ENCODE measurements at regions not wholly inside any gene's neighbourhood (a gene's known extent, or its start where the extent isn't known, plus 50 kb on each side); places are given as distances from the start of the nearest gene placed in this dataset.

GRCh38 chr1:245055752-245056151 is 99.0 kb upstream of the KIF26B start:
- DNase-seq (ENCODE audit: low read depth, low spot score) = no peak
- no peak overlapping the region for H3K4me2 ChIP-seq (ENCODE audit: control insufficient read depth, insufficient read depth)
- no peak overlapping the region for H3K9ac ChIP-seq (ENCODE audit: control insufficient read depth, insufficient read depth, low read length)
- ChIA-PET POLR2A (no interaction called here), CTCF (interaction anchor here (0.6 to 2.4 kb wide), 3 partner anchors 13 to 254 kb away, joined by 3 to 14 read pairs (median 9); no protein-coding TSS in a partner anchor), RAD21 (ENCODE audit: unreplicated experiment) (no interaction called here), SMC1A (ENCODE audit: uncharacterized antibody, unreplicated experiment) (interaction anchor here (0.7 to 1.9 kb wide), 2 partner anchors 13 to 14 kb away, joined by 4 to 6 read pairs; no protein-coding TSS in a partner anchor)
- no peak for ATAC-seq
- no TSS peak for BruUV-seq (replicated peaks)
- H4K20me1 ChIP-seq (ENCODE audit: control insufficient read depth, insufficient read depth) = no peaks in the 10 kb centered on the region
- H3K4me3 ChIP-seq = no peak overlapping the region
- H3K4me1 ChIP-seq (ENCODE audit: control insufficient read depth, insufficient read depth, low read length) = no peaks in the 10 kb centered on the region; the same call in 1 of the 2 replicates
- no peak overlapping the region for H3K27ac ChIP-seq (ENCODE audit: control insufficient read depth, insufficient read depth)
- H3K27me3 ChIP-seq (replicated peaks in 1 of 2; ENCODE audit: control insufficient read depth in 2 of 2, insufficient read depth in 2 of 2, low read length in 1 of 2) = peaks cover 0 to 2% of the 10 kb centered on the region in 2 experiments; a peak in 2 of 4 replicates
- H2AFZ ChIP-seq (ENCODE audit: control insufficient read depth, low read depth, low read length) = no peak overlapping the region
- 34% methylated on average over 3 of the region's 4 CpGs for WGBS (ENCODE audit: insufficient coverage, insufficient replicate concordance, low lambda C conversion rate, missing lambda C conversion rate)
- TF ChIP-seq NR2F1 (conservative IDR thresholded peaks at IDR 0.05) = no peak
- TF ChIP-seq KDM1A (IDR thresholded peaks at IDR 0.05; ENCODE audit: borderline replicate concordance) = no peak
- TF ChIP-seq, protein P1, sequence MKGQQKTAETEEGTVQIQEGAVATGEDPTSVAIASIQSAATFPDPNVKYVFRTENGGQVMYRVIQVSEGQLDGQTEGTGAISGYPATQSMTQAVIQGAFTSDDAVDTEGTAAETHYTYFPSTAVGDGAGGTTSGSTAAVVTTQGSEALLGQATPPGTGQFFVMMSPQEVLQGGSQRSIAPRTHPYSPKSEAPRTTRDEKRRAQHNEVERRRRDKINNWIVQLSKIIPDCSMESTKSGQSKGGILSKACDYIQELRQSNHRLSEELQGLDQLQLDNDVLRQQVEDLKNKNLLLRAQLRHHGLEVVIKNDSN (IDR thresholded peaks at IDR 0.05; ENCODE audit: borderline replicate concordance, extremely low read length, insufficient read depth, low read depth, low read length) = no peak
- H3K9me3 ChIP-seq (replicated peaks; ENCODE audit: control insufficient read depth, insufficient read depth, low read length) = no peaks in the 10 kb centered on the region
- in situ Hi-C loops (cut with MboI) = no loop called here
- no peaks in the 10 kb centered on the region for H3K79me2 ChIP-seq (ENCODE audit: control insufficient read depth, insufficient read depth, low read length)
- intact Hi-C loops (cut with micrococcal nuclease; ENCODE audit: unreplicated experiment) = no loop called here
- FAIRE-seq = no peak
- no peaks in the 10 kb centered on the region for H3K36me3 ChIP-seq (ENCODE audit: control insufficient read depth in 2 of 2, insufficient read depth in 2 of 2, low read length in 1 of 2)

GRCh38 chr1:245054507-245055270 is 100.1 kb upstream of the KIF26B start:
- WGBS (ENCODE audit: insufficient coverage, insufficient replicate concordance, low lambda C conversion rate, missing lambda C conversion rate) = 54% methylated on average over 11 of the region's 11 CpGs
- ChIA-PET CTCF (interaction anchor here (0.8 kb wide), 2 partner anchors 12 to 354 kb away, joined by 3 to 4 read pairs; no protein-coding TSS in a partner anchor), RAD21 (ENCODE audit: unreplicated experiment) (interaction anchor here (1.3 kb wide), 1 partner anchor 12 kb away, joined by 4 read pairs; no protein-coding TSS in a partner anchor), POLR2A (no interaction called here), SMC1A (ENCODE audit: uncharacterized antibody, unreplicated experiment) (interaction anchor here (1.9 kb wide), 1 partner anchor 12 kb away, joined by 6 read pairs; no protein-coding TSS in a partner anchor)
- TF ChIP-seq, protein P2, sequence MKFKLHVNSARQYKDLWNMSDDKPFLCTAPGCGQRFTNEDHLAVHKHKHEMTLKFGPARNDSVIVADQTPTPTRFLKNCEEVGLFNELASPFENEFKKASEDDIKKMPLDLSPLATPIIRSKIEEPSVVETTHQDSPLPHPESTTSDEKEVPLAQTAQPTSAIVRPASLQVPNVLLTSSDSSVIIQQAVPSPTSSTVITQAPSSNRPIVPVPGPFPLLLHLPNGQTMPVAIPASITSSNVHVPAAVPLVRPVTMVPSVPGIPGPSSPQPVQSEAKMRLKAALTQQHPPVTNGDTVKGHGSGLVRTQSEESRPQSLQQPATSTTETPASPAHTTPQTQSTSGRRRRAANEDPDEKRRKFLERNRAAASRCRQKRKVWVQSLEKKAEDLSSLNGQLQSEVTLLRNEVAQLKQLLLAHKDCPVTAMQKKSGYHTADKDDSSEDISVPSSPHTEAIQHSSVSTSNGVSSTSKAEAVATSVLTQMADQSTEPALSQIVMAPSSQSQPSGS (IDR thresholded peaks at IDR 0.05; ENCODE audit: low read length) = no peak
- no peak for TF ChIP-seq NKRF (conservative IDR thresholded peaks at IDR 0.05)
- no peak overlapping the region for H3K4me3 ChIP-seq
- no peaks in the 10 kb centered on the region for H4K20me1 ChIP-seq (ENCODE audit: control insufficient read depth, insufficient read depth)
- intact Hi-C loops (cut with micrococcal nuclease; ENCODE audit: unreplicated experiment) = no loop called here
- in situ Hi-C loops (cut with MboI) = no loop called here
- H2AFZ ChIP-seq (ENCODE audit: control insufficient read depth, low read depth, low read length) = no peak overlapping the region
- no peak overlapping the region for H3K4me2 ChIP-seq (ENCODE audit: control insufficient read depth, insufficient read depth)
- no peak for ATAC-seq
- H3K79me2 ChIP-seq (ENCODE audit: control insufficient read depth, insufficient read depth, low read length) = no peaks in the 10 kb centered on the region
- H3K27me3 ChIP-seq (replicated peaks in 1 of 2; ENCODE audit: control insufficient read depth in 2 of 2, insufficient read depth in 2 of 2, low read length in 1 of 2) = peaks cover 0 to 2% of the 10 kb centered on the region in 2 experiments; a peak in 2 of 4 replicates
- H3K27ac ChIP-seq (ENCODE audit: control insufficient read depth, insufficient read depth) = no peak overlapping the region
- H3K36me3 ChIP-seq (ENCODE audit: control insufficient read depth in 2 of 2, insufficient read depth in 2 of 2, low read length in 1 of 2) = no peaks in the 10 kb centered on the region
- H3K9ac ChIP-seq (ENCODE audit: control insufficient read depth, insufficient read depth, low read length) = no peak overlapping the region
- H3K9me3 ChIP-seq (replicated peaks; ENCODE audit: control insufficient read depth, insufficient read depth, low read length) = no peaks in the 10 kb centered on the region
- no peak for FAIRE-seq
- no TSS peak for BruUV-seq (replicated peaks)
- no peaks in the 10 kb centered on the region; the same call in 1 of the 2 replicates for H3K4me1 ChIP-seq (ENCODE audit: control insufficient read depth, insufficient read depth, low read length)
- no peak for DNase-seq (ENCODE audit: low read depth, low spot score)
